ENCODE measurements at regions not wholly inside any gene's neighbourhood (a gene's known extent, or its start where the extent isn't known, plus 50 kb on each side); places are given as distances from the start of the nearest gene placed in this dataset.

GRCh38 chr3:170740726-170741591 lies 129.0 kb downstream of the RPL22L1 start:
- no peak for TF ChIP-seq SIN3A (IDR thresholded peaks at IDR 0.05; ENCODE audit: borderline replicate concordance, insufficient read depth, low read length)
- no peak for TF ChIP-seq POLR2AphosphoS5 (IDR thresholded peaks at IDR 0.05; ENCODE audit: low read depth, low read length)
- no peak for TF ChIP-seq FOXP2 (optimal IDR thresholded peaks at IDR 0.05; ENCODE audit: borderline replicate concordance, extremely low read depth, extremely low read length, insufficient read depth)
- no peak for TF ChIP-seq REST (IDR thresholded peaks at IDR 0.05; ENCODE audit: insufficient read depth in 1 of 2, low read depth in 2 of 2, low read length in 2 of 2)
- no peak for TF ChIP-seq TAF1 (IDR thresholded peaks at IDR 0.05; ENCODE audit: borderline replicate concordance, insufficient read depth, low read length)

Data from PFSK-1 (cell line).